ENCODE measurements at regions not wholly inside any gene's neighbourhood (a gene's known extent, or its start where the extent isn't known, plus 50 kb on each side); places are given as distances from the start of the nearest gene placed in this dataset.

GRCh38 chr21:41080485-41081121, 87.4 kb upstream of the BACE2 start:
- Mint-ChIP-seq H3K4me1 (no peaks in the 10 kb centered on the region), H3K4me3 (no peak overlapping the region), H3K27me3 (peaks cover 19% of the 10 kb centered on the region), H3K27ac (no peak overlapping the region), H3K9me3 (ENCODE audit: insufficient read depth) (peaks cover 3% of the 10 kb centered on the region)
- no peak for ATAC-seq (ENCODE audit: low read depth)
- intact Hi-C loops (cut with micrococcal nuclease), result no loop called here
- H2AFZ ChIP-seq (ENCODE audit: insufficient read depth, low read depth, low read length, poor library complexity, severe bottlenecking), result no peak overlapping the region
- no peaks in the 10 kb centered on the region for H3K79me2 ChIP-seq (ENCODE audit: control insufficient read depth, insufficient read depth, low read length)
- TF ChIP-seq CTCF (IDR thresholded peaks at IDR 0.05) (no peak), EZH2 (IDR thresholded peaks at IDR 0.05; ENCODE audit: borderline replicate concordance, insufficient read depth, low read depth, low read length, poor library complexity, severe bottlenecking) (no peak)
- no peak overlapping the region for H3K27ac ChIP-seq (ENCODE audit: low read length in 2 of 2)
- H3K36me3 ChIP-seq (replicated peaks in 1 of 2; ENCODE audit: control extremely low read depth in 1 of 2, control insufficient read depth in 1 of 2, extremely low read depth in 1 of 2, insufficient read depth in 2 of 2, low read length in 1 of 2), result no peaks in the 10 kb centered on the region
- H3K4me2 ChIP-seq (replicated peaks; ENCODE audit: low read depth, low read length, poor library complexity, severe bottlenecking), result no peak overlapping the region
- H4K20me1 ChIP-seq (ENCODE audit: control insufficient read depth, insufficient read depth, low read length, poor library complexity, severe bottlenecking), result no peaks in the 10 kb centered on the region
- no peak for DNase-seq
- CTCF ChIA-PET, result no interaction called here
- WGBS (ENCODE audit: insufficient coverage), result 77% methylated on average over 2 of the region's 3 CpGs
- POLR2A ChIA-PET, result no interaction called here
- H3K4me1 ChIP-seq (ENCODE audit: control insufficient read depth in 2 of 2, insufficient read depth in 2 of 2, low read length in 2 of 2), result no peaks in the 10 kb centered on the region
- no peak overlapping the region for H3K9ac ChIP-seq (ENCODE audit: low read length)
- no peak overlapping the region for H3K4me3 ChIP-seq (ENCODE audit: control extremely low read depth in 1 of 5, extremely low read depth in 1 of 5, insufficient read depth in 1 of 5, low read depth in 2 of 5, low read length in 4 of 5)
- no peaks in the 10 kb centered on the region for H3K27me3 ChIP-seq (replicated peaks in 1 of 4; ENCODE audit: control extremely low read depth in 1 of 4, control insufficient read depth in 3 of 4, insufficient read depth in 4 of 4, low read length in 3 of 4)
- H3K9me3 ChIP-seq (ENCODE audit: control extremely low read depth in 1 of 3, control insufficient read depth in 2 of 3, insufficient read depth in 1 of 3, low read length in 2 of 3), result peaks cover 0 to 3% (median 0%) of the 10 kb centered on the region in 3 donors

GRCh38 chr21:41086569-41086968, 81.4 kb upstream of the BACE2 start:
- Mint-ChIP-seq H3K4me3 (no peak overlapping the region), H3K4me1 (no peaks in the 10 kb centered on the region), H3K9me3 (ENCODE audit: insufficient read depth) (peaks cover 3% of the 10 kb centered on the region), H3K27ac (no peak overlapping the region), H3K27me3 (peaks cover 33% of the 10 kb centered on the region)
- DNase-seq, result no peak
- H3K9ac ChIP-seq (ENCODE audit: low read length), result no peak overlapping the region
- H2AFZ ChIP-seq (ENCODE audit: insufficient read depth, low read depth, low read length, poor library complexity, severe bottlenecking), result no peak overlapping the region
- no peak overlapping the region for H3K27ac ChIP-seq (ENCODE audit: low read length in 2 of 2)
- no peak overlapping the region for H3K4me2 ChIP-seq (replicated peaks; ENCODE audit: low read depth, low read length, poor library complexity, severe bottlenecking)
- no peaks in the 10 kb centered on the region for H3K36me3 ChIP-seq (replicated peaks in 1 of 2; ENCODE audit: control extremely low read depth in 1 of 2, control insufficient read depth in 1 of 2, extremely low read depth in 1 of 2, insufficient read depth in 2 of 2, low read length in 1 of 2)
- intact Hi-C loops (cut with micrococcal nuclease), result no loop called here
- H3K4me3 ChIP-seq (ENCODE audit: control extremely low read depth in 1 of 5, extremely low read depth in 1 of 5, insufficient read depth in 1 of 5, low read depth in 2 of 5, low read length in 4 of 5), result no peak overlapping the region
- POLR2A ChIA-PET, result no interaction called here
- peaks cover 0 to 7% (median 0%) of the 10 kb centered on the region in 4 experiments for H3K27me3 ChIP-seq (replicated peaks in 1 of 4; ENCODE audit: control extremely low read depth in 1 of 4, control insufficient read depth in 3 of 4, insufficient read depth in 4 of 4, low read length in 3 of 4)
- H3K79me2 ChIP-seq (ENCODE audit: control insufficient read depth, insufficient read depth, low read length), result no peaks in the 10 kb centered on the region
- H3K9me3 ChIP-seq (ENCODE audit: control extremely low read depth in 1 of 3, control insufficient read depth in 2 of 3, insufficient read depth in 1 of 3, low read length in 2 of 3), result no peaks in the 10 kb centered on the region
- H4K20me1 ChIP-seq (ENCODE audit: control insufficient read depth, insufficient read depth, low read length, poor library complexity, severe bottlenecking), result no peaks in the 10 kb centered on the region
- WGBS (ENCODE audit: insufficient coverage), result no CpG with 5 or more reads among the region's 5 CpGs
- TF ChIP-seq EZH2 (IDR thresholded peaks at IDR 0.05; ENCODE audit: borderline replicate concordance, insufficient read depth, low read depth, low read length, poor library complexity, severe bottlenecking), result no peak
- no peak for TF ChIP-seq CTCF (IDR thresholded peaks at IDR 0.05)
- CTCF ChIA-PET, result no interaction called here
- H3K4me1 ChIP-seq (ENCODE audit: control insufficient read depth in 2 of 2, insufficient read depth in 2 of 2, low read length in 2 of 2), result no peaks in the 10 kb centered on the region
- ATAC-seq (ENCODE audit: low read depth), result no peak
